PC-3 (cell line): ENCODE measurements at regions not wholly inside any gene's neighbourhood (a gene's known extent, or its start where the extent isn't known, plus 50 kb on each side); places are given as distances from the start of the nearest gene placed in this dataset.

Experiments
- EZH2 ChIP-seq: fragments of 300-600 bp; sonication (generic); IDR thresholded peaks from one replicate; pipeline ENCODE4 v1.6.1; 2017; ENCODE audit warnings: antibody characterized with exemption, mild to moderate bottlenecking, low read length; ENCODE audit not compliant: unreplicated experiment
- EZH2phosphoT487 ChIP-seq: fragments of 300-600 bp; sonication (generic); IDR thresholded peaks from 2 replicates; pipeline ENCODE4 v1.6.1; 2018; ENCODE audit warnings: mild to moderate bottlenecking, antibody characterized with exemption, low read length, borderline replicate concordance
- TF ChIP-seq, protein P1 (sequence below): fragments of 300-600 bp; sonication (generic); conservative IDR thresholded peaks from 2 replicates; pipeline ENCODE4 v1.5.1; 2017; ENCODE audit warnings: antibody characterized with exemption, low read depth, mild to moderate bottlenecking, low read length

DNA sequence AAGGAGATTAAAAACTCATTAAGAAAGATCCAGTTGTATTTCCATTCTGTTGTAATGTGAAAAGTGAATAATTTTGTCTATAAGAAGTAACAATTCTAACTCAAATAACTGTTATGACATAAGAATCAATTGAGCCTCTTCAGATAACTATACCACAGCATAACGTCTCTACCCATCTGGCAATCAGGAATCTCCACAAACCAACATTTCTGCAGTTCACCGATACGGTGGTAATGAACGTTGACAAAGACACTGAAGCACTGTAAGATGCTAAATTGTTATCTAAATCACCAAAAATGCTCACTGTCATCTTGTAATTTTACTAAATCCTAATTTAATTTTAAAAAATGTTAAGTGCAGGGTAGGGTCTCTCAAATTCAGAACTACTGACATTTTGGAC is 130.9 kb upstream of the USP15 start:
- TF ChIP-seq, protein P1, sequence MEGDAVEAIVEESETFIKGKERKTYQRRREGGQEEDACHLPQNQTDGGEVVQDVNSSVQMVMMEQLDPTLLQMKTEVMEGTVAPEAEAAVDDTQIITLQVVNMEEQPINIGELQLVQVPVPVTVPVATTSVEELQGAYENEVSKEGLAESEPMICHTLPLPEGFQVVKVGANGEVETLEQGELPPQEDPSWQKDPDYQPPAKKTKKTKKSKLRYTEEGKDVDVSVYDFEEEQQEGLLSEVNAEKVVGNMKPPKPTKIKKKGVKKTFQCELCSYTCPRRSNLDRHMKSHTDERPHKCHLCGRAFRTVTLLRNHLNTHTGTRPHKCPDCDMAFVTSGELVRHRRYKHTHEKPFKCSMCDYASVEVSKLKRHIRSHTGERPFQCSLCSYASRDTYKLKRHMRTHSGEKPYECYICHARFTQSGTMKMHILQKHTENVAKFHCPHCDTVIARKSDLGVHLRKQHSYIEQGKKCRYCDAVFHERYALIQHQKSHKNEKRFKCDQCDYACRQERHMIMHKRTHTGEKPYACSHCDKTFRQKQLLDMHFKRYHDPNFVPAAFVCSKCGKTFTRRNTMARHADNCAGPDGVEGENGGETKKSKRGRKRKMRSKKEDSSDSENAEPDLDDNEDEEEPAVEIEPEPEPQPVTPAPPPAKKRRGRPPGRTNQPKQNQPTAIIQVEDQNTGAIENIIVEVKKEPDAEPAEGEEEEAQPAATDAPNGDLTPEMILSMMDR, result no peak
- TF ChIP-seq EZH2phosphoT487 (no peak), EZH2 (no peak)
